Hematopoietic multipotent progenitor cell treated with erythropoietin and hydrocortisone succinate and interleukin-3 and kit ligand, for 6 days (in vitro differentiated cells): ENCODE measurements at regions not wholly inside any gene's neighbourhood (a gene's known extent, or its start where the extent isn't known, plus 50 kb on each side); places are given as distances from the start of the nearest gene placed in this dataset.

ENCODE experiments used
- DNase-seq: peaks from one replicate; pipeline ENCODE4 v3.0.0-alpha.2; 2015

- no peak for DNase-seq
Observed at GRCh38 chr12:89289720-89290119, 62.6 kb downstream of the DUSP6 start.

- no peak for DNase-seq
Observed at GRCh38 chr12:89288959-89289358, 63.3 kb downstream of the DUSP6 start.

- no peak for DNase-seq
Observed at GRCh38 chr12:89286501-89286900, 65.8 kb downstream of the DUSP6 start.

- no peak for DNase-seq
Observed at GRCh38 chr12:89281539-89281867, 70.8 kb downstream of the DUSP6 start.

- DNase-seq, result peak; percentile 54
Observed at GRCh38 chr12:89280833-89281538, 71.3 kb downstream of the DUSP6 start.

GRCh38 chr12:89279499-89279898 lies 72.8 kb downstream of the DUSP6 start:
- DNase-seq, result no peak

- no peak for DNase-seq
Observed at GRCh38 chr12:89278862-89279261, 73.4 kb downstream of the DUSP6 start.

- DNase-seq, result no peak
Observed at GRCh38 chr12:89278169-89278568, 74.1 kb downstream of the DUSP6 start.

GRCh38 chr12:89276860-89277259 lies 75.4 kb downstream of the DUSP6 start:
- no peak for DNase-seq

GRCh38 chr12:89273525-89273924 lies 78.8 kb downstream of the DUSP6 start:
- DNase-seq, result no peak

GRCh38 chr12:89270548-89270947 lies 81.8 kb downstream of the DUSP6 start:
- no peak for DNase-seq

- no peak for DNase-seq
Observed at GRCh38 chr12:89269174-89269573, 83.1 kb downstream of the DUSP6 start.

- no peak for DNase-seq
Observed at GRCh38 chr12:89267404-89267803, 84.9 kb downstream of the DUSP6 start.

GRCh38 chr12:89266574-89267188 lies 85.6 kb downstream of the DUSP6 start:
- DNase-seq, result peak; percentile 29

GRCh38 chr12:89264837-89265236 lies 87.5 kb downstream of the DUSP6 start:
- no peak for DNase-seq

GRCh38 chr12:89263900-89264299 lies 88.4 kb downstream of the DUSP6 start:
- DNase-seq, result no peak

GRCh38 chr12:89262855-89263552 lies 89.3 kb downstream of the DUSP6 start:
- DNase-seq, result no peak

GRCh38 chr12:89261982-89262381 lies 90.3 kb downstream of the DUSP6 start:
- no peak for DNase-seq

- DNase-seq, result no peak
Observed at GRCh38 chr12:89260841-89261637, 91.3 kb downstream of the DUSP6 start.

GRCh38 chr12:89259821-89260220 lies 92.5 kb downstream of the DUSP6 start:
- no peak for DNase-seq

GRCh38 chr12:89258240-89258969 lies 93.9 kb downstream of the DUSP6 start:
- DNase-seq, result no peak

GRCh38 chr12:89257340-89257739 lies 95.0 kb downstream of the DUSP6 start:
- DNase-seq, result no peak

GRCh38 chr12:89256060-89256459 lies 96.2 kb downstream of the DUSP6 start:
- no peak for DNase-seq
